ENCODE measurements at regions not wholly inside any gene's neighbourhood (a gene's known extent, or its start where the extent isn't known, plus 50 kb on each side); places are given as distances from the start of the nearest gene placed in this dataset.

DNA sequence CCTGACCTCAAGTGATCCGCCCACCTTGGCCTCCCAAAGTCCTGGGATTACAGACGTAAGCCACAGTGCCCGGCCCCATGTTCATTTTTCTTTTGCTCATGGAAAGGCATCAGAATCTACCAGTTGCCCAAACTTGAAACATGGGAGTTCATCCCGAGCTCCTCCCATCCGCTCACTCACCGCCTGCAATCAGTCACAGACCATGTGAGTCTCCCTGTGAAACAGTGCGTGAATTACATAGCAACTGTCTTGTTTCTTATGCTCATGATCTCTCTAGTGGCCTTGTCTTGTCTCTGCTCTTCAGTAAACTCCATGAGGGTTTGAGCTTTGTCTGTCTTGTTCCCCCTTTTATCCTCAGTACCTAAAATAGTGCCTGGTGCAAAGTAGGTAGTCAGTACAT, 52.1 kb upstream of the TNRC6A start:
- no peak for TF ChIP-seq CTCF (IDR thresholded peaks at IDR 0.05)
- no peak for TF ChIP-seq RAD21 (conservative IDR thresholded peaks at IDR 0.05 in 1 of 2, IDR thresholded peaks at IDR 0.05 in 1 of 2)
- no peak for TF ChIP-seq ZSCAN20 (CRISPR knock-in tag; IDR thresholded peaks at IDR 0.05)
- TF ChIP-seq RCOR1 (IDR thresholded peaks at IDR 0.05; ENCODE audit: low read depth, low read length): no peak
- TF ChIP-seq, protein P1, sequence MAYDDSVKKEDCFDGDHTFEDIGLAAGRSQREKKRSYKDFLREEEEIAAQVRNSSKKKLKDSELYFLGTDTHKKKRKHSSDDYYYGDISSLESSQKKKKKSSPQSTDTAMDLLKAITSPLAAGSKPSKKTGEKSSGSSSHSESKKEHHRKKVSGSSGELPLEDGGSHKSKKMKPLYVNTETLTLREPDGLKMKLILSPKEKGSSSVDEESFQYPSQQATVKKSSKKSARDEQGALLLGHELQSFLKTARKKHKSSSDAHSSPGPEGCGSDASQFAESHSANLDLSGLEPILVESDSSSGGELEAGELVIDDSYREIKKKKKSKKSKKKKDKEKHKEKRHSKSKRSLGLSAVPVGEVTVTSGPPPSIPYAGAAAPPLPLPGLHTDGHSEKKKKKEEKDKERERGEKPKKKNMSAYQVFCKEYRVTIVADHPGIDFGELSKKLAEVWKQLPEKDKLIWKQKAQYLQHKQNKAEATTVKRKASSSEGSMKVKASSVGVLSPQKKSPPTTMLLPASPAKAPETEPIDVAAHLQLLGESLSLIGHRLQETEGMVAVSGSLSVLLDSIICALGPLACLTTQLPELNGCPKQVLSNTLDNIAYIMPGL (CRISPR knock-in tag; IDR thresholded peaks at IDR 0.05; ENCODE audit: borderline replicate concordance): no peak
- no peak for TF ChIP-seq USF2 (IDR thresholded peaks at IDR 0.05)
- no peak for TF ChIP-seq POLR2A (IDR thresholded peaks at IDR 0.05; ENCODE audit: low read length)
